Choroid plexus epithelial cell (primary cell): ENCODE measurements at regions not wholly inside any gene's neighbourhood (a gene's known extent, or its start where the extent isn't known, plus 50 kb on each side); places are given as distances from the start of the nearest gene placed in this dataset.
A peak's percentile ranks its signal among the peaks of the same experiment; 100 is the strongest.

Experiments
- DNase-seq: peaks from one replicate; pipeline ENCODE4 v3.0.0-alpha.2; 2010; ENCODE audit warnings: low read depth
- H3K4me3 ChIP-seq: 2 replicates; pipeline ENCODE4 v1.5.1; 2011; ENCODE audit warnings: low read depth, mild to moderate bottlenecking, control low read depth, low read length, moderate library complexity
- TF ChIP-seq, protein P1 (sequence below): conservative IDR thresholded peaks from 2 replicates; pipeline ENCODE4 v1.5.1; 2011; ENCODE audit warnings: low read depth, mild to moderate bottlenecking, control low read depth, inconsistent platforms, low read length, moderate library complexity

DNA sequence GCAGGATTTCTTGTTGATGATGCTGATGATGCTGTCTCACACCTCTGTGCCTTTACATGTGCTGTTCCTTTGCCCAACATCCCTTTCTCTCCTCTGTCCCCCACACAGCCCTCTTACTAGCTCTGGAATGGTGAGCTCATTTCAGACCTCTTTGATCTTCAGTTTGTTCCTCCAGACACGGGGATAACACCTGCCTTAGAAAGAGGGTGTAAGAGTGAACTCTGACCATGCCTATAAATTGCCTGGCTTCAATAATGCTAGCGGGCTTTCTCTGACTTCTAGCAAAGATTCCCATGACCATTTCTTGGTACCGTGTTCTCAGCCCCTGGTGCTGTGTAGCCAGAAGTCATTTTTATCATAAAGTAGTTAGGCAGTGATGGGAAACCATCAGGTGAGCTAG, 55.9 kb upstream of the DRD2 start:
- DNase-seq, result no peak
- TF ChIP-seq, protein P1, sequence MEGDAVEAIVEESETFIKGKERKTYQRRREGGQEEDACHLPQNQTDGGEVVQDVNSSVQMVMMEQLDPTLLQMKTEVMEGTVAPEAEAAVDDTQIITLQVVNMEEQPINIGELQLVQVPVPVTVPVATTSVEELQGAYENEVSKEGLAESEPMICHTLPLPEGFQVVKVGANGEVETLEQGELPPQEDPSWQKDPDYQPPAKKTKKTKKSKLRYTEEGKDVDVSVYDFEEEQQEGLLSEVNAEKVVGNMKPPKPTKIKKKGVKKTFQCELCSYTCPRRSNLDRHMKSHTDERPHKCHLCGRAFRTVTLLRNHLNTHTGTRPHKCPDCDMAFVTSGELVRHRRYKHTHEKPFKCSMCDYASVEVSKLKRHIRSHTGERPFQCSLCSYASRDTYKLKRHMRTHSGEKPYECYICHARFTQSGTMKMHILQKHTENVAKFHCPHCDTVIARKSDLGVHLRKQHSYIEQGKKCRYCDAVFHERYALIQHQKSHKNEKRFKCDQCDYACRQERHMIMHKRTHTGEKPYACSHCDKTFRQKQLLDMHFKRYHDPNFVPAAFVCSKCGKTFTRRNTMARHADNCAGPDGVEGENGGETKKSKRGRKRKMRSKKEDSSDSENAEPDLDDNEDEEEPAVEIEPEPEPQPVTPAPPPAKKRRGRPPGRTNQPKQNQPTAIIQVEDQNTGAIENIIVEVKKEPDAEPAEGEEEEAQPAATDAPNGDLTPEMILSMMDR, result no peak
- no peak overlapping the region for H3K4me3 ChIP-seq

DNA sequence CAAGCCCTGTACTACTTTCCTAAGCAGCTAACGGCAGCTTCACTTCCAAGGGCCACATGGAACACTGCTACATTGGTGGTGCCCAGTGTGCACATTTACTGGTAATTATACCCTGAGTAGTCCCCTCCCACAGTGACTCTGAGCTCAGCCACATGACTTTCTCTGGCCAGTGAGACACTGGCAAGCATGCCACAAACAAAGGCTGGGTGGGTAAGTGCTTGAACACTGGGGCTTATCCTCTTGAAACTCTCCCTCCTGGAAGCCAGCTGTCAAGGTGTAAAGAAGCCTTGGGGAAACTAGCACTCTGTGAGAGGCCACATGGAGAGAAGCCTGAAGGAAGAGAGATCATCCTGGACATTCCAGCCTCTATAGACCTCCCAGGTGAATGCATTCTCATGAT, 54.4 kb upstream of the DRD2 start:
- no peak overlapping the region for H3K4me3 ChIP-seq
- TF ChIP-seq, protein P1, result no peak
- no peak for DNase-seq

GRCh38 chr11:113528982-113529381, 53.8 kb upstream of the DRD2 start:
- no peak overlapping the region for H3K4me3 ChIP-seq
- TF ChIP-seq, protein P1, result no peak
- peak; percentile 13 for DNase-seq

GRCh38 chr11:113526521-113526920, 51.3 kb upstream of the DRD2 start:
- H3K4me3 ChIP-seq, result no peak overlapping the region
- DNase-seq, result no peak
- TF ChIP-seq, protein P1, result no peak
